Brain pericyte (primary cell): ENCODE measurements at regions not wholly inside any gene's neighbourhood (a gene's known extent, or its start where the extent isn't known, plus 50 kb on each side); places are given as distances from the start of the nearest gene placed in this dataset.
"Not testable (repeated sequence)": the region's sequence is repeated elsewhere in the genome, so short reads cannot be mapped to it uniquely, and the experiment has no call there.

Experiments used
- DNase-seq: peaks from one replicate; pipeline ENCODE4 v3.0.0-alpha.2; 2012; ENCODE audit warnings: low read depth, low spot score

GRCh38 chr4:24003496-24003895, 113.6 kb upstream of the PPARGC1A start:
- DNase-seq: no peak

- no peak for DNase-seq
These were observed 112.6 kb upstream of the PPARGC1A start for GRCh38 chr4:24002330-24002966.

GRCh38 chr4:24001486-24002329, 111.9 kb upstream of the PPARGC1A start:
- DNase-seq: no peak

GRCh38 chr4:24000470-24000831, 110.6 kb upstream of the PPARGC1A start:
- no peak for DNase-seq

GRCh38 chr4:23999714-24000469, 110.0 kb upstream of the PPARGC1A start:
- no peak for DNase-seq

- no peak for DNase-seq
These were observed 103.5 kb upstream of the PPARGC1A start for GRCh38 chr4:23993373-23993772.

- DNase-seq: no peak
These were observed 101.6 kb upstream of the PPARGC1A start for GRCh38 chr4:23991444-23991843.

GRCh38 chr4:23986270-23986669, 96.4 kb upstream of the PPARGC1A start:
- DNase-seq: no peak

GRCh38 chr4:23981328-23981727, 91.5 kb upstream of the PPARGC1A start:
- DNase-seq: no peak

- DNase-seq: no peak
These were observed 89.7 kb upstream of the PPARGC1A start for GRCh38 chr4:23979534-23979933.

GRCh38 chr4:23978002-23978401, 88.2 kb upstream of the PPARGC1A start:
- no peak for DNase-seq

GRCh38 chr4:23976423-23976822, 86.6 kb upstream of the PPARGC1A start:
- DNase-seq: no peak

GRCh38 chr4:23973308-23973855, 83.5 kb upstream of the PPARGC1A start:
- no peak for DNase-seq

GRCh38 chr4:23972805-23973204, 83.0 kb upstream of the PPARGC1A start:
- no peak for DNase-seq

- no peak for DNase-seq
These were observed 82.3 kb upstream of the PPARGC1A start for GRCh38 chr4:23972187-23972586.

- no peak for DNase-seq
These were observed 80.5 kb upstream of the PPARGC1A start for GRCh38 chr4:23970201-23970850.

GRCh38 chr4:23969635-23970145, 79.8 kb upstream of the PPARGC1A start:
- DNase-seq: no peak

- DNase-seq: no peak
These were observed 77.4 kb upstream of the PPARGC1A start for GRCh38 chr4:23967281-23967680.

- DNase-seq: no peak
These were observed 76.9 kb upstream of the PPARGC1A start for GRCh38 chr4:23966725-23967124.

GRCh38 chr4:23962462-23962861, 72.6 kb upstream of the PPARGC1A start:
- DNase-seq: no peak

GRCh38 chr4:23961395-23961794, 71.5 kb upstream of the PPARGC1A start:
- not testable (repeated sequence) for DNase-seq
